Activated CD4-positive, alpha-beta memory T cell treated with anti-CD3 and anti-CD28 coated beads, Interleukin-2, amount 10 ng/mL, durations not matched to agents 7 days and 5 days (primary cell): ENCODE measurements at regions not wholly inside any gene's neighbourhood (a gene's known extent, or its start where the extent isn't known, plus 50 kb on each side); places are given as distances from the start of the nearest gene placed in this dataset.
"Not testable (repeated sequence)": the region's sequence is repeated elsewhere in the genome, so short reads cannot be mapped to it uniquely, and the experiment has no call there.

ENCODE experiments used
- CTCF ChIA-PET: fragments of 350-600 bp; sonication (Branson Sonifier 250); formaldehyde crosslinking; loops from one replicate; lab custom pipeline; 2021; ENCODE audit warnings: antibody characterized with exemption, inconsistent platforms; lab: Charles Lee
- POLR2A ChIA-PET: fragments of 350-600 bp; sonication (Branson Sonifier 250); formaldehyde crosslinking; loops from one replicate; lab custom pipeline; 2021; ENCODE audit warnings: antibody characterized with exemption; lab: Charles Lee
- DNase-seq: peaks from one replicate; pipeline ENCODE4 v3.0.0-alpha.2; 2020
- H3K27ac Mint-ChIP-seq: one replicate; pipeline ENCODE4 v1.8.0; 2021; ENCODE audit warnings: mild to moderate bottlenecking, mixed read lengths
- H3K27me3 Mint-ChIP-seq: one replicate; pipeline ENCODE4 v1.8.0; 2021; ENCODE audit warnings: mixed read lengths
- H3K36me3 Mint-ChIP-seq: one replicate; pipeline ENCODE4 v1.8.0; 2021; ENCODE audit warnings: low read depth, mixed read lengths
- H3K4me1 Mint-ChIP-seq: one replicate; pipeline ENCODE4 v1.8.0; 2021; ENCODE audit warnings: mixed read lengths
- H3K4me3 Mint-ChIP-seq: one replicate; pipeline ENCODE4 v1.8.0; 2021; ENCODE audit warnings: mild to moderate bottlenecking, mixed read lengths
- H3K9me3 Mint-ChIP-seq: one replicate; pipeline ENCODE4 v1.8.0; 2021; ENCODE audit warnings: mixed read lengths

DNA sequence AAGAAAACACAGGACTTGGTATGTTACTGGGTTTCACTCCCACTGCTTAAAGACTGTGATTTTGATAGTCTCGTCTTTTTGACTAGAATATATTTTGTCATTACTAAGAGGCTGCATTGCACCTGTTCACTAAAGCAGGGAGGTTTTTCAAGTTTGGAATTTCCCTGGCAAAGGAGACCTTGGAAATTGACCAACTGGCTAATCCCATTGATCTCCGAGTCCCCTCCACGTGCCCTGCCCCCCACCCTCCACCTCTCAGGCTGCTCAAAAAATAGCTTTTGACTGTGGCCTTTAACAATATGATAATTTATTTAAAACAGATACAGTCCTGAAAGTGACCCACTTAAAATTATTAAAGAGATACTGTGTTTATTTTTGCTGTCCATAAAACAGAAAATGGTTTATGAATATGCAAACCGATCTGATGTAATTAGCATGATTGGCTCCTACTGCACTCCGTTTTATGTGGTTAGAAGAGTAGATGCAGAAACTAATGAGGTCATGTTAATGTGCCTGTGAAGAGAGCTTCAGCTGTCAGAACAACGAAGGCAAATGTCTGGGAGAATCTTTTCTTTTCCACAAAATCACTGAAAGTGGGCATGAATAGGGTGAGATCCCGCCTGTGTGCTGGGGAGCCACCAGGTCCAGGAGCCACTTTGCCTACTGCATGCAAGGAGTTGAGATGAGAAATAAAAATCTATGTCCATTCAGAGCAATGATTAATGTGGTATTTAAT, 361.5 kb downstream of the RRAGC start:
- Mint-ChIP-seq H3K9me3 (no peaks in the 10 kb centered on the region), H3K4me3 (no peak overlapping the region), H3K4me1 (no peaks in the 10 kb centered on the region), H3K36me3 (no peaks in the 10 kb centered on the region), H3K27me3 (peaks cover 28% of the 10 kb centered on the region), H3K27ac (no peak overlapping the region)
- ChIA-PET POLR2A (no interaction called here), CTCF (interaction anchor here (1.3 kb wide), 1 partner anchor 12 kb away, joined by 3 read pairs; no protein-coding TSS in a partner anchor)
- DNase-seq, result no peak

- H3K4me1 Mint-ChIP-seq, H3K27ac Mint-ChIP-seq, POLR2A ChIA-PET, H3K4me3 Mint-ChIP-seq, H3K9me3 Mint-ChIP-seq, H3K36me3 Mint-ChIP-seq, DNase-seq, CTCF ChIA-PET: not testable (repeated sequence)
- peaks cover 13% of the 10 kb centered on the region for H3K27me3 Mint-ChIP-seq
Measured at GRCh38 chr1:38493306-38493705, 366.3 kb downstream of the RRAGC start.

- DNase-seq, result peak; percentile 48
- Mint-ChIP-seq H3K36me3 (no peaks in the 10 kb centered on the region), H3K27me3 (peaks cover 21% of the 10 kb centered on the region), H3K9me3 (no peaks in the 10 kb centered on the region), H3K4me3 (no peak overlapping the region), H3K4me1 (no peaks in the 10 kb centered on the region), H3K27ac (no peak overlapping the region)
- POLR2A ChIA-PET, result no interaction called here
- CTCF ChIA-PET, result interaction anchor here (0.7 to 1.3 kb wide), 7 partner anchors 10 to 81 kb away, joined by 3 to 4 read pairs (median 4); no protein-coding TSS in a partner anchor
Measured at GRCh38 chr1:38489844-38490270, 369.7 kb downstream of the RRAGC start.

- Mint-ChIP-seq H3K9me3 (no peaks in the 10 kb centered on the region), H3K27me3 (peaks cover 24% of the 10 kb centered on the region), H3K36me3 (no peaks in the 10 kb centered on the region), H3K4me1 (no peaks in the 10 kb centered on the region), H3K27ac (no peak overlapping the region), H3K4me3 (no peak overlapping the region)
- DNase-seq, result no peak
- ChIA-PET CTCF (no interaction called here), POLR2A (no interaction called here)
Measured at GRCh38 chr1:38488162-38488898, 371.2 kb downstream of the RRAGC start.

DNA sequence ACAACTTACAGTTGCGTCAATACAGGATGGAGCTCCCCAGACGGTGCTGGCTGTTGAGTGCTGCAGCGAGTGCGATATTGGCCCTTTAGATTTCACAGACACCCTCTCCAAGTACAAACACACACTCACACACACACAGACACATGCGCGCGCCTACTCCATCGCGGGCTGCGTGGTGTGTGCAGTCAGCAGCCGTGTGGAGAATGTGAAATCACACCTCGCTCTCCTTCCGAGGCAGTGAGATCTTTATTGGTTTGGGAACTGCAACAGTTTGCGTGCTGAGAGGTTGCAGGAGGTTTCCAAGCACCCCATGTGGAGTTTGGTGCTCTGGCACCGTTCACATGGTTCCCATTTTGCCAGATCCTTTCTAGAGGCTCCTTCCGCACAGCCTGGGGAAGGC, 372.2 kb downstream of the RRAGC start:
- H3K27ac Mint-ChIP-seq, result no peak overlapping the region
- H3K9me3 Mint-ChIP-seq, result no peaks in the 10 kb centered on the region
- CTCF ChIA-PET, result no interaction called here
- no peak for DNase-seq
- H3K27me3 Mint-ChIP-seq, result peaks cover 21% of the 10 kb centered on the region
- no peak overlapping the region for H3K4me3 Mint-ChIP-seq
- H3K36me3 Mint-ChIP-seq, result no peaks in the 10 kb centered on the region
- no peaks in the 10 kb centered on the region for H3K4me1 Mint-ChIP-seq
- POLR2A ChIA-PET, result no interaction called here

GRCh38 chr1:38486085-38486484, 373.5 kb downstream of the RRAGC start:
- H3K27ac Mint-ChIP-seq, result no peak overlapping the region
- no peak overlapping the region for H3K4me3 Mint-ChIP-seq
- peaks cover 22% of the 10 kb centered on the region for H3K27me3 Mint-ChIP-seq
- ChIA-PET POLR2A (no interaction called here), CTCF (no interaction called here)
- DNase-seq, result no peak
- H3K9me3 Mint-ChIP-seq, result no peaks in the 10 kb centered on the region
- H3K4me1 Mint-ChIP-seq, result no peaks in the 10 kb centered on the region
- no peaks in the 10 kb centered on the region for H3K36me3 Mint-ChIP-seq

DNA sequence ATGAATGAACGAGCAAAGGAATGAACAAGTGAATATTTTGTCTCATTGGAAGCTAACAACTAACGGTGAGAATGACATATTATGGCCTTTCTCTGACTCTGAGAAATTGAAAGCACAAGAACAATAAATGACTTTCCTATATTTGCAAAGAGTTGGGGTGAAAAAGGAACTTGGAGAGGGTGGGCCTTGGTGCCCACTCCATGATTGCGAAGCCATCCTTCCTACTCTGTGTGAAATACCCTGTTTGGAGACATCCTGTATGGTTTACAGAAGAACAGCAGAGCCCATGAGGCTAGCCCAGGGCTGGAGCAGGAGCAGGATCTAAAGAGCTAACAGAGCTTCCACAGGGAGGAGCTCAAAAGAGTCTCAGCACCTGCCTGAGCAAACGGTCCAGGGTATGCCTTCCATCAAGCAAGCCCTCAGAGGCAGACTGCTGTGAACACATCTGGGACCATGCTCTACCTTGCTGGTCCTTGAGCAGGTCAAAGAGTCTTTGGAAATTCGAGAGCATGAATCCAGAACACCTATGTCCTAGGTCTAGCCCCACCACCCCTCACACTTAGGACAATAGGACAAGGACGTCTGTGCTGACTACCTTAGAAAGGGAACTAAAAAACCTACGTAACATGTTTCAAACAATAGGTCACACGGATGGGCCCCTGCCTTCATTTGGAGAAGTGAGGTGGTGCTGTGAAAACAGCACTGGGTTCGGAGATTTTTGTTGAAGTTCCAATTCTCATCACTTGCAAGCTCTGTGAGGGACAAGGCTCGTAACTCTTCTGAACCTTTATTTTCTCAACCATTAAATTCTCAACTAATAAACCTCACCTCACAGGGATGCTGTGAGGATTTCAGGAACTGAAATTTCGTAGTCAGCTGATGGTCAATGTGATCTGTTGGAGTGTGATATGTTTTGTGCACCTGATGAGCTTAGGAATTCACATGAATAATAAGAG, 377.4 kb downstream of the RRAGC start:
- no peaks in the 10 kb centered on the region for H3K4me1 Mint-ChIP-seq
- peaks cover 39% of the 10 kb centered on the region for H3K27me3 Mint-ChIP-seq
- ChIA-PET CTCF (no interaction called here), POLR2A (no interaction called here)
- no peak for DNase-seq
- no peak overlapping the region for H3K27ac Mint-ChIP-seq
- no peaks in the 10 kb centered on the region for H3K9me3 Mint-ChIP-seq
- no peak overlapping the region for H3K4me3 Mint-ChIP-seq
- H3K36me3 Mint-ChIP-seq, result no peaks in the 10 kb centered on the region

DNA sequence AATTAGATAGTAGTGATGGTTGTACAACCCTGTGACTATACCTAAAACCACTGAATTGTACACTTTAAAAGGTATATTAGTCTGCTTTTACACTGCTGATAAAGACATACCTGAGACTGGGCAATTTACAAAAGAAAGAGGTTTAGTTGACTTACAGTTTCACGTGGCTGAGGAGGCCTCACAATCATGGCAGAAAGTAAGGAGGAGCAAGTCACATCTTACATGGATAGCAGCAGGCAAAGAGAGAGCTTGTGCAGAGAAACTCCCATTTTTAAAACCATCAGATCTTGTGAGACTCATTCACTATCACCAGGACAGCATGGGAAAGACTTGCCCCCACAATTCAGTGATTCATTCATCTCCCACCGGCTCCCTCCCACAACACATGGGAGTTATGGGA, 379.9 kb downstream of the RRAGC start:
- H3K9me3 Mint-ChIP-seq, H3K4me1 Mint-ChIP-seq, DNase-seq, H3K4me3 Mint-ChIP-seq, POLR2A ChIA-PET, H3K27ac Mint-ChIP-seq, H3K36me3 Mint-ChIP-seq, CTCF ChIA-PET: not testable (repeated sequence)
- peaks cover 45% of the 10 kb centered on the region for H3K27me3 Mint-ChIP-seq

DNA sequence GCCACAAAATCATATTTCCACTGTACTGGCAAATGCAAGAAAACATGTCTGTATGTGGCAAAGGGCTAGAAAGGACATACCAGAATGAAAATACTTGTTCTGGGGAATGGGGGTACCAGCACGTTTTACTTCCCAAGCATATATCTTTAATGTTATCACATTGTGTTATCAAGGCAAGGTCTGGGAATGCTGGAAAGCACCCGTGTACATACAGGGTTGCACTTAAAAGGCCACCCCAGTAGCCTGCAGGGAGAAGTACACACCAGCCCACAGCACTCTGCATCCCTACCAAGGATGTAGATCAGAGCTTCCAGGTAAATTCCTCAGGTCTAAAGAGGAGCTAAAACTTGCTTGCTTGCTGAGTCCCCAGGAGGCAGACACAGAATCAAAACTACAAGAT, 381.8 kb downstream of the RRAGC start:
- no peak overlapping the region for H3K27ac Mint-ChIP-seq
- no peak overlapping the region for H3K4me3 Mint-ChIP-seq
- no peaks in the 10 kb centered on the region for H3K36me3 Mint-ChIP-seq
- ChIA-PET CTCF (no interaction called here), POLR2A (no interaction called here)
- no peak for DNase-seq
- H3K9me3 Mint-ChIP-seq, result no peaks in the 10 kb centered on the region
- peaks cover 58% of the 10 kb centered on the region for H3K27me3 Mint-ChIP-seq
- peaks cover 4% of the 10 kb centered on the region for H3K4me1 Mint-ChIP-seq

GRCh38 chr1:38476850-38477178, 382.8 kb downstream of the RRAGC start:
- Mint-ChIP-seq H3K36me3 (no peaks in the 10 kb centered on the region), H3K27ac (no peak overlapping the region), H3K4me3 (no peak overlapping the region), H3K9me3 (no peaks in the 10 kb centered on the region), H3K27me3 (peaks cover 63% of the 10 kb centered on the region), H3K4me1 (peaks cover 4% of the 10 kb centered on the region)
- CTCF ChIA-PET, result no interaction called here
- DNase-seq, result no peak
- POLR2A ChIA-PET, result no interaction called here

DNA sequence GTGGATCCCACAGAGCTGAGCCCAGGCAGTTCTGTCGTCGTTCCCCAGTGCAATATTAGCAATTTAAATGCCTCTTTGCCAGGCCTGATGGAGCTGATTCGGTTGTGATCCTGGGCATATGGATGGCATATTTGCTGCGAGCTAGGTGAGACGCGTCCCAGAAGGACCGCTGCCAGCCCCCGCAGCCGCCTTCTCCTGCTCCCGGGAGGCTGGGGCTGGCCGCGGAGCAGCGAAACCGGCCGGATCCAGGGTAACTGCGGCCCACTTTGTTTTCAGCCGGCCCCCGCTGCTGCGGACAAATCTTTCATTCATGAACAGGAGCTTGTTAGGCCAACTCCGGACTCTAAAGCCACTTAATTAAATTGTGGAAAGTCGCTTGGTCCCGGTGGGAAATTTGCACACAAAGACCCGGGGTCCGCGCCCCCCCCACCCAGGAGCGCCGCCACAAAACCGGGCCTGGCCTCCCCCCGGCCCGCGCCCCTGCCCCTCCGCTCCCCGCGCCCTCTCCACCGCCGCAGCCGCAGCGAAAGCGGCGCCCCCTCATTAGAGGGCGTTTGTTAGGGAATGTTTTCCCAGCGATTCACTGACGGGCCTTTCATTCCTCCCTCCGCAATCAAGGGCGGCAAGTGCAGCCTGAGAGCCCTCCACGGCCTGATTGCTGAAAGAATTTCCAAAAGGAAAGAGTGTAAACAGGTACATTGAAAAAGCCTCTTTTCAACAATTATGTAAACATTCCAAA, 383.3 kb downstream of the RRAGC start:
- H3K4me1 Mint-ChIP-seq, result peaks cover 4% of the 10 kb centered on the region
- no peak overlapping the region for H3K27ac Mint-ChIP-seq
- no peaks in the 10 kb centered on the region for H3K9me3 Mint-ChIP-seq
- no peak overlapping the region for H3K4me3 Mint-ChIP-seq
- ChIA-PET POLR2A (interaction anchor here (0.5 kb wide), 1 partner anchor 82 kb away, joined by 3 read pairs; no protein-coding TSS in a partner anchor), CTCF (no interaction called here)
- no peaks in the 10 kb centered on the region for H3K36me3 Mint-ChIP-seq
- DNase-seq, result no peak
- H3K27me3 Mint-ChIP-seq, result peaks cover 63% of the 10 kb centered on the region

GRCh38 chr1:38475624-38476005, 384.0 kb downstream of the RRAGC start:
- Mint-ChIP-seq H3K27me3 (peaks cover 64% of the 10 kb centered on the region), H3K27ac (no peak overlapping the region), H3K4me1 (peaks cover 4% of the 10 kb centered on the region), H3K9me3 (no peaks in the 10 kb centered on the region), H3K4me3 (no peak overlapping the region), H3K36me3 (no peaks in the 10 kb centered on the region)
- DNase-seq, result no peak
- ChIA-PET CTCF (no interaction called here), POLR2A (interaction anchor here (0.5 kb wide), 1 partner anchor 83 kb away, joined by 3 read pairs; no protein-coding TSS in a partner anchor)
